ENCODE measurements at regions not wholly inside any gene's neighbourhood (a gene's known extent, or its start where the extent isn't known, plus 50 kb on each side); places are given as distances from the start of the nearest gene placed in this dataset.
"Not testable (repeated sequence)": the region's sequence is repeated elsewhere in the genome, so short reads cannot be mapped to it uniquely, and the experiment has no call there.

DNA sequence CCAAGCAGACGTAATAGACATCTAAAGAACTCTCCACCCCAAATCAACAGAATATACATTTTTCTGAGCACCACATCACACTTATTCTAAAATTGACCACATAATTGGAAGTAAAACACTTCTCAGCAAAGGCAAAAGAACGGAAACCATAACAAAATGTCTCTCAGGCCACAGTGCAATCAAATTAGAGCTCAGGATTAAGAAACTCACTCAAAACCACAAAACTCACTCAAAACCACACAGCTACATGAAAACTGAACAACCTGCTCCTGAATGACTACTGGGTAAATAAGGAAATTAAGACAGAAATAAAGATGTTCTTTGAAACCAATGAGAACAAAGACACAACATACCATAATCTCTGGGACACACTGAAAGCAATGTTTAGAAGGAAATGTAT lies 1879.4 kb upstream of the CELF4 start:
- TF ChIP-seq, protein P1, sequence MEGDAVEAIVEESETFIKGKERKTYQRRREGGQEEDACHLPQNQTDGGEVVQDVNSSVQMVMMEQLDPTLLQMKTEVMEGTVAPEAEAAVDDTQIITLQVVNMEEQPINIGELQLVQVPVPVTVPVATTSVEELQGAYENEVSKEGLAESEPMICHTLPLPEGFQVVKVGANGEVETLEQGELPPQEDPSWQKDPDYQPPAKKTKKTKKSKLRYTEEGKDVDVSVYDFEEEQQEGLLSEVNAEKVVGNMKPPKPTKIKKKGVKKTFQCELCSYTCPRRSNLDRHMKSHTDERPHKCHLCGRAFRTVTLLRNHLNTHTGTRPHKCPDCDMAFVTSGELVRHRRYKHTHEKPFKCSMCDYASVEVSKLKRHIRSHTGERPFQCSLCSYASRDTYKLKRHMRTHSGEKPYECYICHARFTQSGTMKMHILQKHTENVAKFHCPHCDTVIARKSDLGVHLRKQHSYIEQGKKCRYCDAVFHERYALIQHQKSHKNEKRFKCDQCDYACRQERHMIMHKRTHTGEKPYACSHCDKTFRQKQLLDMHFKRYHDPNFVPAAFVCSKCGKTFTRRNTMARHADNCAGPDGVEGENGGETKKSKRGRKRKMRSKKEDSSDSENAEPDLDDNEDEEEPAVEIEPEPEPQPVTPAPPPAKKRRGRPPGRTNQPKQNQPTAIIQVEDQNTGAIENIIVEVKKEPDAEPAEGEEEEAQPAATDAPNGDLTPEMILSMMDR (IDR thresholded peaks at IDR 0.05; ENCODE audit: low read length) = not testable (repeated sequence)
- not testable (repeated sequence) for TF ChIP-seq EZH2 (IDR thresholded peaks at IDR 0.05; ENCODE audit: borderline replicate concordance, low read length)
